Glomerular visceral epithelial cell (primary cell): ENCODE measurements at regions not wholly inside any gene's neighbourhood (a gene's known extent, or its start where the extent isn't known, plus 50 kb on each side); places are given as distances from the start of the nearest gene placed in this dataset.
"Not testable (repeated sequence)": the region's sequence is repeated elsewhere in the genome, so short reads cannot be mapped to it uniquely, and the experiment has no call there.

ENCODE experiments used
- DNase-seq: peaks from one replicate; pipeline ENCODE4 v3.0.0-alpha.2; 2016; ENCODE audit errors: extremely low spot score

- DNase-seq, result no peak
Measured at GRCh38 chr20:26218301-26218700, 521.6 kb upstream of the ZNF337 start.

- peak; percentile 33 for DNase-seq
Measured at GRCh38 chr20:26216025-26216424, 519.4 kb upstream of the ZNF337 start.

GRCh38 chr20:26214991-26215390 lies 518.3 kb upstream of the ZNF337 start:
- DNase-seq, result no peak

GRCh38 chr20:26209171-26209941 lies 512.7 kb upstream of the ZNF337 start:
- DNase-seq, result no peak

GRCh38 chr20:26208296-26209091 lies 511.8 kb upstream of the ZNF337 start:
- DNase-seq, result peak; percentile 8

- not testable (repeated sequence) for DNase-seq
Measured at GRCh38 chr20:26207967-26208295, 511.3 kb upstream of the ZNF337 start.

DNA sequence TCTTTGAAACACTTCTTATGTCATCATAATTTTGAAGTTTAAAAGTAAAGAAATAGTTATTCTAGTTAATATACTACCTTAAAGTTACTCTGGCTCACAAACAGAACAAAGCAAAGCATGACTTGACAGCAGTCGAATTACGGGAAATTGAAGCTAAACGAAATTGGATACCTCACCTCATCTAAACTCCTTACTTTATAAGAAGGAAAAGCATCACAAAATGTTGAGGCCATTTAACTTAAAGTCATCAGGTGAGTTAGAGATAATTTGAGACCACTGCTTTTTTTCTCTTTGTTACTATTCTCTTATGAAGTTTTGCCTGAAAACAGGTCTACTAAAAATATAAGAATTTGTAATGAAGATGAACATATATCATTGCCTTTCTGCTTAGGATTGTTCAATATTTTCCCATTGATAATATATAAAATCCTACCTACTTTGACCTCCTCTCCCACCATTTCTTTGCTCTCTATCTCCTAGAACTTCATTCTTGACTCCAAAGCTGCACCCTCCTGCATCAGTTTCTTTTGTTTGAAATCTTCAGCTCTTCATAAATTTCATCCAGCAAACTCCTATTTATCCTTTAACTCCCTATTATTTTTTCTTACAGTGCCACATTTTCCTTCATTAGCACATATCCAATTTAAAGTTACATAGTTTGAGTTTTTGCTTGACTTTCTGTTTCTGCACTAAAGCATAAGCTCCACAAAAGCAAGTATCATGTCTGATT lies 510.7 kb upstream of the ZNF337 start:
- no peak for DNase-seq

- no peak for DNase-seq
Measured at GRCh38 chr20:26205350-26205749, 508.7 kb upstream of the ZNF337 start.

- DNase-seq, result not testable (repeated sequence)
Measured at GRCh38 chr20:26201026-26201425, 504.4 kb upstream of the ZNF337 start.

DNA sequence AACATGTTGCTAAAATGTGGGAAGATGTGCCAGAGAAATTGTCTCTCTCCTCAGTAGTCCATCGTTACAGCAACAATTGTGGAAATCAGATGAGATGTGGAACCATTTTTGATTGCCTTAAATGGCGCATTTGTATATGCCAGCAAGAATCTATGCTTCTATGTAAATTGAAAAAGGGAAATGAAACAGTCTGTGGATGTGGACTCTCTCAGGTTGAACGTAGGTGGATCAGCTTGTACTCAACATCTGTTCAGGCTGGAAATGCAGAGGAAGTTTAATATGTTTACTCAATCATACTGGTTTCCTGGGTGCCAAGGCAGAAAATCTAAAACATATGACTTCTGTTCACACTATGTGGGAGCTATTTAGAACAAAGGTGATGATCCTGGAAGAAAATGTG lies 490.7 kb upstream of the ZNF337 start:
- not testable (repeated sequence) for DNase-seq

- DNase-seq, result not testable (repeated sequence)
Measured at GRCh38 chr20:26183720-26184119, 487.1 kb upstream of the ZNF337 start.

DNA sequence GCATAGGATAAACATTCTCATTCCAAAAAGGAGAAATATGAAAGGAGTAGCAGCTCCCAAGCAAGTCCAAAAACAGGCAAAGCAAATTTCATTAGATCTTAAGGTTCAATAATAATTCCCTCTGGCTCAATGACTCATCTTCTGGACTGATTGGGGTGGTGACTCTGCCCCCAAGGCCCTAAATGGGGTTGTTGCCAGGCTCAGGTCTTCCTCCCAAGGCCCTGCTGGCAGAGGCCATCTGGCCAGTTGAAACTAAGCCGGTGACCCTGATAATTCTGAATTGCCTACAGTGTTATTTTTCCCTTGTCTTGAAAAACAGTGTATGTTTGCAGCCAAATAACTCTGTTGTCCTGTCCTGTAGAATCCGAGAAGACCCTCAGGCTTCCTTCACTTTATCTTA lies 484.7 kb upstream of the ZNF337 start:
- DNase-seq, result not testable (repeated sequence)

GRCh38 chr20:26171875-26172274 lies 475.2 kb upstream of the ZNF337 start:
- not testable (repeated sequence) for DNase-seq

DNA sequence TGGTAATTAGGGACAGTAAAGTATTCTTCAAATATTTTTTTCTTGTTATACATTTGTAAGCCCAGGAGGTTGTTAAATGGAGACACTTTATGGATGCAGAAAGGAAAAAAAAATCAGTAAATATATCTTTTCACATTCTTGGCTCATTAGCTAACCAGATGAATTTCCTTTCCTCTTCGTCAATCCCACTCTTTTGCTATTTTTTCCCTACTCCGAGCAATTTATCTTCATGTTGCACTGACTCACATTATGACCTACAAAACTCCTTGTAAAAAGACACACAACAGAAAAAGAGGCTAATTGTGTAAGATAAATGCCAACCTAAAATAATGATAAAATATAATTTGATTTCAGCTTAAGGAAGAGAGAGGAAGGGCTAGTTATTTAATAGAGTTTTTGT lies 472.9 kb upstream of the ZNF337 start:
- DNase-seq, result no peak

DNA sequence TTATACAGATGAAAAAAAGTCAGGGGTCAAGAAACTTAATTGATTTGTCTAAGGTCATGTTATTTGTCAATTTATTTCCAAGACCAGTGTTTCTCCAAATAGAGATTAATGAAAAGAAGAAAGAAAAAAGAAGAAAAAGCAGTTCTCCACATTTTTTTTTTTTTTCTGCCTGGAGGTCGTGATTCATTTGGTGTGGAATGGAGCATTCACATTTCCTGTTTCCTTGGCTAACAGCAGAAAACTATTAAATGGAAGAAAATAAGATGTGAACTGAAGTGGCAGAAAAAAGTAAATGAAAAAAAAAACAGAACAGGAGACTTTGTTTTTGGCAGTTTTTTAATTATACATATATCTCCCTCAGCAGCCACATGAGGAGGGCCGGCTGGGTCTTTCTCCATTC lies 470.8 kb upstream of the ZNF337 start:
- DNase-seq, result peak; percentile 35

GRCh38 chr20:26163890-26164289 lies 467.2 kb upstream of the ZNF337 start:
- DNase-seq, result peak; percentile 91

GRCh38 chr20:26163151-26163550 lies 466.5 kb upstream of the ZNF337 start:
- DNase-seq, result not testable (repeated sequence)

- DNase-seq, result not testable (repeated sequence)
Measured at GRCh38 chr20:26161741-26162140, 465.1 kb upstream of the ZNF337 start.

GRCh38 chr20:26160916-26161315 lies 464.3 kb upstream of the ZNF337 start:
- not testable (repeated sequence) for DNase-seq

GRCh38 chr20:26154224-26154623 lies 457.6 kb upstream of the ZNF337 start:
- no peak for DNase-seq

DNA sequence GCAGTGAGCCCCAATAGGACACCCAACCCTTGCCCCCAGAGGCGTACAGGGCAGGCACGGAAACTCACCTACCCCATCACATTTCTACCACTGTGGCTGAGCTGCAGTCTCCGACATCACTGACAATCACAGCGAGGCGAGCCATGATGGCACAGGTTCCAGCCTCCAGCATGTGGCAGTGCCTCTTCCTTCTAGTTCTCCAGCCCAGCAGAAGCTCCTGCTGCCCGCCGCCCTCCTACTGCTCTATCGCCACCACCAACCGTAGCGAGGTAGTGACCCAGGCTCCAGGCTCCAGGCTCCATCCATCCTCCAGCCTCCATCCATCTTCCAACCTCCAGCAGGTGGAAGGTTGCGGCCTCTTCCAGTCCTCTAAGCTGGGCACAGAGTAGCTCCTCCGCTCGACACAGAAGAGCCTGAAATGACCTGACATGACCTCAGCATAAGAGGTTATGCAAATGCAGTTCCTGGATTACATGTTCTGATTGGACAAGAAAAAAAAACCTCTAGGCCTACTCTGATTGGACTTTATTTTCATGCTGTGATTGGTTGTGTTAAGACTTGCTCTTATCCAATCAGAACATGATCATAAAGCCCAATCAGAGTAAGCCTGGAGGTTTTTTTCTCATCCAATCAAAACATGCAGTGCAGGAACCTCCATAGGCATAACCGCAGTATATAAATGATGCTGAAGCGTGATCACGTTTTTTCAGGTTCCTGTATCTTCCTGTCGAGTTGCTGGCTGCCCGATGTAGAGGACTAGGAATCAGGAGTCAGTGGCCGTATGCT lies 438.9 kb upstream of the ZNF337 start:
- DNase-seq, result no peak

- no peak for DNase-seq
Measured at GRCh38 chr20:26134606-26135005, 438.0 kb upstream of the ZNF337 start.
